RKO (cell line): ENCODE measurements at regions not wholly inside any gene's neighbourhood (a gene's known extent, or its start where the extent isn't known, plus 50 kb on each side); places are given as distances from the start of the nearest gene placed in this dataset.
"Not testable (repeated sequence)": the region's sequence is repeated elsewhere in the genome, so short reads cannot be mapped to it uniquely, and the experiment has no call there.

Source experiments
- DNase-seq: peaks from one replicate; pipeline ENCODE4 v3.0.0-alpha.2; 2016; ENCODE audit warnings: low spot score

- DNase-seq = no peak
Measured at GRCh38 chr2:182595650-182596049, 120.4 kb upstream of the DNAJC10 start.

DNA sequence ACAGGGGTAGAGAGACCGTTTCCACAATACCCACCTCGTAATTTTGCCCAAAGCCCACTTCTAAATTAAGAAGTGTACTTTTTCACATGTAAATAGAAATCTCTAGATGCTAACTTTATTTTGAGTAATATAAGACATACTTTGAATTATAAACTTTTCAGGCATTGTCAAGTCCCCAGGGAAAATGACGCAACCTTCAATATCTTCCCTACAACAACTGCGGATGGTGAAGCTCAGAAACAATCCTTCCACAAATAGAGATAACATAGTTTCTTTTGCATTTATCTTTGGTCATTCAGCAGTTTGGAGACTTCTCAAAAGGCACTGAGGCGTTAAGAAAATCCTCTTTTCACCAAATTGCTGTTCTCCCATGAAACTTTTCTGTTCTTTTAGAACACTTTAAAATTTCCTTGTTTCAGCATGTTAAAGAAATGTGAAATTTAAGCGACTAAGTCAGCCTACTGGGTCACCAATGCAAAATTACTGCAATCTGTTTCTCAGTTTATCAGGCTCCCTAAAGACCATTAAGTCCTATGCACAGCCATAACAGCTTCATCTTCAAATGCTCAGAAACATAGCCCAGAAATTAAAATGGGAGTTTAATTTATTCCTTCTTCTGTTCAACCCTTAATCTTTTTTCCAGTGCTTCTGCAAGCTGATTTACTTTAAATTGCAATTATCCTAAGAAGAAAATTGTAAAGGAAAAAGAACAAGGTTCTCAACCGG is 118.3 kb upstream of the DNAJC10 start:
- no peak for DNase-seq

DNA sequence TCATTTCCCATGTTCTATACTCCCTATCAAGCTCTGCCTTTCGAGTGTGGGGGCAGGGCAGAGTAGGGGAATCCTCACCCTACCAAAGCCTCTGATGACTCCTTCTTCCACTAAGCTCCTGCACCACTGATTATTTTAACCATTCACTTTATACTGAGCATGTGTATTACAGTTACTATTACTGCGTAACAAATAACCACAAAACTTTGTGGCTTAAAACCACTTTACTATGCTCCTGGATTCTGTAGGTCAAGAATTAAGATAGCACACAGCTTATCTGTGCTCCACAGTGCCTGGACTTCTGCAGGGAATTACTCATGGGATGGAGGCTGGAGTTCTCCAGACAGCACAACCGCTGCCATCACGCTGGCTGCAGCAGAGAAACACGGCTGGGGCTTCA is 117.4 kb upstream of the DNAJC10 start:
- DNase-seq = no peak

- DNase-seq = no peak
Measured at GRCh38 chr2:182605166-182605565, 110.9 kb upstream of the DNAJC10 start.

GRCh38 chr2:182606728-182607681 is 109.1 kb upstream of the DNAJC10 start:
- no peak for DNase-seq

GRCh38 chr2:182608181-182608845 is 107.7 kb upstream of the DNAJC10 start:
- DNase-seq = no peak

GRCh38 chr2:182609005-182609404 is 107.1 kb upstream of the DNAJC10 start:
- DNase-seq = not testable (repeated sequence)

GRCh38 chr2:182610231-182610630 is 105.8 kb upstream of the DNAJC10 start:
- DNase-seq = no peak

DNA sequence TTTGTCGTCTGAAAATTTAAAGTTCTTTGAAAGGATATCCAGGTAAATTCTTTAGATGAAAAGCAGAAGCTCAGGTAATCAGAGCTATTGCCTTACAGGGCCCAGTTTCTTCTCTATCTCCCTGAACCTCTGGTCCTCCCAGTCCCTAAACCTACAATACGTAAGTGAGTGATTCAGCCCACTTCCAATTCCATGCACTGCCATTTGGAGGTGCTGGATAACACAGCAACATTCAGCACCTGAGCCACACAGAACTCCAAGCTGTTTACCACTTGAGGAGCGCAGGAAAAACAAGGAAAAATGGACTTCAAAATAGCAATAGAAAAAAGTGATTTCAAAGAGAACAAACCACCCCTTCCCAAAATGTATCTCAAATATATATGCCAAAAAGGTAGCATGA is 105.0 kb upstream of the DNAJC10 start:
- no peak for DNase-seq

GRCh38 chr2:182615036-182615435 is 101.0 kb upstream of the DNAJC10 start:
- DNase-seq = no peak

GRCh38 chr2:182616471-182617393 is 99.3 kb upstream of the DNAJC10 start:
- DNase-seq = no peak

DNA sequence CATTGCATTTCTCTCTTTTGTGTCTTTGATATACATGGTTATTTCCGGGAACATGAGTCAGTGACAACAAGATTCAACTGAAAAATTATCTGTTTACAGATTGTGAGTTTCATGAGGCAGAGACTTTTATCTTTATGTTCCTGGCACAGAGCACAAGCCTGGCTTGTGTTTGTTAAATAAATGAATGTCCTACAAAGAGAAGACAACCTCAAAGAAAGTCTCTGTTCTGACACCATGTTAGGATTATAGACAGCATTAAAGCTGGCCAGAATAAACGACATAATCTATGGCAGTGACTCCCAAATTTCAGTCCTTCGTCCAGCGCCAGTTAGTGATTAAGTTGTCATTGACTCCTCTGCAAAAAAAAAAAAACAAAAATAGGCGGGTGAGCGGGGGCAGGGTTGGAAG is 97.4 kb upstream of the DNAJC10 start:
- no peak for DNase-seq

DNA sequence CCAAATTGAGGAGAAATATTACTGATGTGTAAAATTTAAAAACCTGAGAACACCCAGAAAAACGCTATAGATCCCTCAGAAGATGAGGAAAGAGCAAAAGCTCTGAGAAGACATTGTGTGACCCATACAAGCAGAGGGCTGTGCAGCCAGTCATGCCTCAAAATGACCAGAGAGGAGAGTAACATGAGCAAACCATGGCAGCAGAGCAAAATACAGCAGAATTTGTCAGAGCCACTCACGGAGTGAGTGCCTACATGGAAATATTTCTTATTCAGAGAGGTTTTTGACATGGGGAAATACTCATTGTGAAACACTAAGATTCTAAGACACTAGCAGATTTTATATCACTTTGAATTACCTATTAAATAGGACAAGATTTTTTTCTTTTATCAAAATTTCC is 96.8 kb upstream of the DNAJC10 start:
- no peak for DNase-seq

GRCh38 chr2:182621191-182621590 is 94.9 kb upstream of the DNAJC10 start:
- DNase-seq = no peak

GRCh38 chr2:182621810-182622209 is 94.2 kb upstream of the DNAJC10 start:
- no peak for DNase-seq

- no peak for DNase-seq
Measured at GRCh38 chr2:182622231-182622630, 93.8 kb upstream of the DNAJC10 start.

DNA sequence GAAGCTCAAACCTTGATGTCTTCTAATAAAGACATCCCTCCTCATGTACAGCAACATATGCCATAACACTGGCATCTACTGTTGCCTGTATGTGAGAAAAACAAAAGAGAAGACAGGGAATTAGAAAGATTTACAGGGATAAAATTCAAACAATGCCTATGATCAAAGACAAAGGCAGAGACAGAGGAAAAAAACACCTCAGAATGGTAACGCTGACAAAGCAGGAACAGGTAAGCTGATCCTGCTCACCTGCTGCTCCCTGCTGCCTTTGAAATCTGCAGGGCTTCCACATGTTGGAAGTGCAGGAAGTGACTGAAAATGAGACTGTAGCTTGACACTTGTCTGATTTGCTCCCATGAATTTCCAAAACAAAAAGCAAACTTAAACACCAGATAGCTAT is 90.2 kb upstream of the DNAJC10 start:
- no peak for DNase-seq

DNA sequence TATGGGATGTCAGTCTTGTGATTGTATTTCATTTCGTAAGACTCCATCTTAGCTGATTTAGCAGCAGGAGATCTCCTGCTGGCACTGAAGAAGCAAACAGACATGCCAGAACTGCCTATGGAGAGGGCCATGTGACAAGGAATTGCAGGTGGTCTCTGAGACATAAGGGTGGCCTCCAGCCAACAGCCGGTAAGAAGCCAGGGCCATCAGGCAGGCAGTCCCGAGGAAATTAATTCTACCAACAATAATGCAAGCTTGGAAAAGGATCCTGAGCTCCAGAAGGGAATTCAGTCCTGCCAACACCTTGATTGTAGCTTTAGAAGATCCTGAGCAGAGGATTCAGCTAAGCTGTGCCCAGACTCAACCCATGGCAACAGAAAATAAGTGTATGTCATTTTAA is 87.1 kb upstream of the DNAJC10 start:
- DNase-seq = no peak

- no peak for DNase-seq
Measured at GRCh38 chr2:182630207-182630606, 85.8 kb upstream of the DNAJC10 start.

GRCh38 chr2:182631299-182631698 is 84.8 kb upstream of the DNAJC10 start:
- DNase-seq = no peak

DNA sequence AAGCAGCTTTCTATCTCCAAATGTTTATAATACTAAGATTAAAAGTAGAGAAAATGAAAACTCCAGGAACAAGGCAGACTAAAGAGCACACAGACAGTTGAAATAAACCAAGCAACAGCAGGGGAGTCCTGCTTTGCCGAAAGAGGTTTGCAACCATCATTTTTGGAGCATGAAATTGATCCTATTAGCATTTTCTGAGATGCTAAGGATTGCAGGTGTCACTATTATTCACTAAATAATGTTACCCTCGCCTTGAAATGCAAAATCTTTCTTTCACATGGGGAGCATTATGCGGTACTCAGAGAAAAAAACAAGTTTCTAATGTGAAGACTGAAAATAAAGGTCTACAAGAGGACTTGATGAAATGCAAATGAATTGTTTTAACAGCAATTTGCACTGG is 81.7 kb upstream of the DNAJC10 start:
- DNase-seq = no peak

- no peak for DNase-seq
Measured at GRCh38 chr2:182636699-182637098, 79.4 kb upstream of the DNAJC10 start.
